ENCODE measurements at regions not wholly inside any gene's neighbourhood (a gene's known extent, or its start where the extent isn't known, plus 50 kb on each side); places are given as distances from the start of the nearest gene placed in this dataset.

DNA sequence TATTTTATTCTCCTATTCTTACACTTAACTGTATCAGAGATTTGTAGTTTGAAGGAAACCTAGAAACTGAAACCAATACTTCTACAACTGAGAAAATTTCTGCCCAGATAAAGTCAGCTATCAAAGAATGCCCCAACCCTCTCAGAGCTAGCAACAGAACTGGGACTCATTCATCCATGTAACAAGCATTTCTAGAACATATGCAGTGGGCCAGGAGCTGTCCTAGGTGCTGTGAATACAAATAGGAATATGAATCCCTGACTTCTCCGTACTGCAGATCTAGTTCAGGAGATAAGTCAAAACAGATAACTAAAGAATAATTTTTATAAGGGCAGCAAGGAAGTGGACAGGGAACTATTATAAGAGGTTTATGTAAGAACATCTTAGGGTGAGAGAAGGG is 654.1 kb upstream of the NOX3 start:
- DNase-seq = no peak

DNA sequence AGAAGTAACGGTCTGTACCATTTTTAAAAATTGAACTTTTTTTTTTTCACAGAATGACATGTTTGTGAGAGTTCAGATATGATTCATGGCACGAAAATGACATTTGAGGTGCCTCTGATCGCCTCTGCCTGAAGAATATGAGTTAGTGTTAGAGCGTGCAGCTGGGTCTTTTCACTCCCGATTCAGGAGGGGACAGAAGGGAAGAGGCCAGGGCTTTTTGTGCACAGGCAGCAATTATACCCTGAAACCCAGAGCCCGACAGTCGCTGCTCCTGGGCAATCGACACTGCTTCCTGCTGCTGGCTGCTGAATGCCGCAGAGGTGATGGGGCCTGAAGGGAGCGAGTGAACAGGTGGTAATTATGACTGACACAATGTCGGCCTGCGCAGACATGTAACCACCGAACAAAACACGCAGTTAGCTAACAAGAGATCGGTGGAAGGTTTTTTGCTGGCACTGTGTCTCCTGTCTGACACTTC is 652.0 kb upstream of the NOX3 start:
- DNase-seq = no peak

- no peak for DNase-seq
Measured at GRCh38 chr6:156102129-156102528, 646.5 kb upstream of the NOX3 start.

DNA sequence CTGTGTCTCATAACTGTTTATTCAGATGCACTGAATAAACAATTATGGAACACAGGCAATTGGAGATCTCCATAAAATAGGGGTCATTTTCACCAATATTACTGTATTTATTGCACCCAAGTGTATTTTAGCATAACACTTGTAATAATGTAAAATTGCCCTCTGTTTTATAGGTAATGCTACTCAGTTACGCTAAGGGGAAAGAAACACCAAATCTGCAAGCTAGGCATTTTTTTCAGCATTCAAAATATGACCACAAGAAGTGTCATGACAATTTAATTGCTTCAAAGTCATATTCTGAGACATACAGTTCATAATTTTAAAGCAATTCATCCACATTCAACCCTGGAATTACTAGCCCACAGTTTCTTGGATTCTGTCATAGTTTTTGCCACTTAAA is 643.2 kb upstream of the NOX3 start:
- DNase-seq = no peak

DNA sequence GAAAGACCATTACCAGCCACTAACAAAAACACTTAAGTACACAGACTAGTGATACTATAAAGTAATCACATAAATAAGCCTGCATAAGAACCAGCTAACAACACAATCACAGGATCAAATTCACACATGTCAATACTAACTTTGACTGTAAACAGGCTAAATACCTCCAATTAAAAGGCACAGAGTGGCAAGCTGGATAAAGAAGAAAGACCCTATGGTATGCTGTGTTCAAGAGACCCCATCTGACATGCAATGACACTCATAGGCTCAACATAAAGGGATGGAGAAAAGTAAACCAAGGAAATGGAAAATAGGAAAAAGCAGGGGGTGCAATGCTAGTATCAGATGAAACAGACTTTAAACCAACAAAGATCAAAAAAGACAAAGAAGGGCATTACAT is 631.8 kb upstream of the NOX3 start:
- no peak for DNase-seq

- DNase-seq = no peak
Measured at GRCh38 chr6:156082012-156082411, 626.4 kb upstream of the NOX3 start.

DNA sequence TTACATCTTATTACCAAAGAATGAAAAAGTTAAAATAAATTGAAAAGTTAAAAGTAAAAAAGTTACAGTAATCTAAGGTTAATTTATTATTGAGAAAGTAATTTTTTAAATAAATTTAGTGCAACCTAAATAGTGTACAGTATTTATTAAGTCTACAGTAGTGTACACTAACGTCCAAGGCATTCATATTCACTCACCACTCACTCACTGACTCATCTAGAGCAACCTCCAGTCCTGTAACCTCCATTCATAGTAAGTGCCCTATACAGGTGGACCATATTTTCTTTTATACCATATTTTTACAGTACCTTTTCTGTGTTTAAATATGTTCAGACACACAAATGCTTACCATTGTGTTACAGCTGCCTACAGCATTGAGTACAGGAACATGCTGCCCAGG is 624.7 kb upstream of the NOX3 start:
- DNase-seq = no peak

GRCh38 chr6:156068881-156069280 is 613.2 kb upstream of the NOX3 start:
- no peak for DNase-seq

DNA sequence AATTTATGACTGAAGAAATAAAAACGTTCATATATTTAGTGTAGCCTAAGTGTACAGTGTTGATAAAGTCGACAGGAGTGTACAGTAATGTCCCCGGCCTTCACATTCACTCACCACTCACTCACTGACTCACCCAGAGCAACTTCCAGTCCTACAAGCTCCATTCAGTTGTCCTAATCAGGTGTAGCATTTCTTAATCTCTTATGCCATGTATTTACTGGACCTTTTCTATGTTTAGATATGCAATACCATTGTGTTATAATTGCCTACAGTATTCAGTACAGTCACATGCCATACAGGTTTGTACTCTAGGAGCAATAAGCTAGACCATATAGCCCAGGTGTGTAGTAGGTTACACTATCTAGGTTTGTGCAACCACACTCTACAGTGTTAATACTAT is 610.2 kb upstream of the NOX3 start:
- no peak for DNase-seq

- DNase-seq = no peak
Measured at GRCh38 chr6:156062091-156062563, 606.5 kb upstream of the NOX3 start.

DNA sequence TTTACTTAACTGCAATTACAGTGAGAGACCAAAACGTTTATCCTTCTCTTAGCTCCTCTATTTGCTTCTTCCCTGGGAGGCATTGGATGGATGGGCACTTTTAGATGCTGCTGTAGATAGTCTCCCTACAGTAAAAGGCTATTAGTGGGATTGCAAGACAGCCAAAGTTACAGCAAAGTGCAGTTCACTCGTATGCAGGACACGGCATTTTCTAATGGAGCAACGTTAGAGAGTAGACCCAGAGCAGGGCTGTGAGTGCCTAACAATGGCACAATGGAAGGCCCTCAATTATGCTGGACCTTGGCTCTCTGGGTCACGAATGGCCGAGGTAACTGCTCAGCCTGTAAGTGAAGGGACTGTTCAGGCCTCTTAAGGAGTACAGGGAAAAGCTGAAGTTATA is 605.8 kb upstream of the NOX3 start:
- no peak for DNase-seq

DNA sequence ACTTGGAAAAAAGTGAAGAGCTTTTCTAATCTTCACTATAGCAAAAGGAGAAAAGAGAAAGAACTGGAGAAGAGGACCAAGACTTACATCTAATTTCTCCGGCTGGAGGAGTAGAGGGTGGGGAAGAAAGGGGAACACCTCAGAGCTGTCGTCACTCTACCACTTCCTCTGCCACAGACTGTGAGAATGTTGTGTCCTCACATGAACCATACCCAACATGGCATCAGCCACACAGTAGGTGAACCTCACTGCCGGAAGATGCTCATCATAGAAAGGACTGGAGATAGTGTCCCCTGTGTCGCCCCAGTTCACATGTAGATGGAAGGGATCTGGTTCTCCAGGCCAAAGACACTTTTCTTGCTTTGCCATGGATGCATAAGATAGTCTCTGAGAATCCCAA is 604.4 kb upstream of the NOX3 start:
- DNase-seq = no peak

- no peak for DNase-seq
Measured at GRCh38 chr6:156058356-156058755, 602.7 kb upstream of the NOX3 start.

DNA sequence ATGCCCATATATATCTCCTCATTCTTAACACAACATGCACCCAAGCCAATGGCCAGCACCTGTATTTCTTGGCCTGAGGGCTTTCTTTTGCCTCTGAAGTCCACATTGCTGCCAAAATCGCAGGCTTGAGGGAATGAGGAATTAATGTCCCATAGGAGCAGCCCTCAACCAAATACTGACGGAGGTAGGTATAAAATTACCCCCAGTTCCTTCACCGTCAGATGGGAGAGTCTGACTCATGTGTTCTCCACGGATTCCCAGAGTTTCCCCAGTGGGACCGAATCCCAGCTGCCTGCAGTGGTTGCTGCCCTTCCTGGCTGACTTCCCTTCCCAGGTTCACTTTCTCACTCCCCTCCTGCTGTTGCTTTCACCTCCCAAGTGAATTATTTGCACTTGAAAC is 602.2 kb upstream of the NOX3 start:
- DNase-seq = no peak

DNA sequence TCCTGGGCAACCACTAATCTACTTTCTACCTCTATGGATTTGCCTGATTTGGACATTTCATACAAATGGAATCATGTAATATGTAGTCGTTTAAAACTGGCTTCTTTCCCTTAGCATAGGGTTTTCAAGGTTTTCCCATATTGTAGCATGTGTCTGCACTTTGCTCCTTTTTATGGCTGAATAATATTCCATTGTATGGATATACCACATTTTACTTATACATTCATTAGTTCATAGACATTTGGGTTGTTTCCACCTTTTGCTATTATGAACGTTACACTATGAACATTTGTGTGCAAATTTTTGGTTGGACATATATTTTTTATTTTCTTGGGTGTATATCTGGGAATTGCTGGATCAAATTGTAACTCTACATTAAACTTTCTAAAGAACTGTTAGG is 600.4 kb upstream of the NOX3 start:
- DNase-seq = no peak

GRCh38 chr6:156053626-156054025 is 598.0 kb upstream of the NOX3 start:
- no peak for DNase-seq

- no peak for DNase-seq
Measured at GRCh38 chr6:156046841-156047449, 591.3 kb upstream of the NOX3 start.

DNA sequence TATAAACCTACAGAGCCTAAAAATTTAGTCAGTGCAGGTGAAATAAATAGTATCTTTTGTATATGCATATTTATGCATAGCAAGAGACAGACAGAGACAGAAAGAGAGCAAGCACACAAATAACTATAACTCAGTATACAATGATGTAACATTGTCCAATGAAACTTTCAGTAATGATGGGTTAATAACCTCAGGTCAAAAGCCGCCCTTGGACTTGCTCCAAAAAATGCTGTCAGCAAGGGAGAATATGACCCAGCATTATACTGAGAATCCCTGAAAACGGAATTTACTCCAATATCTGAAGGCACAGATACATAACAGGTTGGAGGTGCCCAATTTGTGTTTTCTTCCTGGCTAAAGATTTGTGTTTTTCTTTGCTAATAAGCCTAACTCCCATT is 590.6 kb upstream of the NOX3 start:
- no peak for DNase-seq

DNA sequence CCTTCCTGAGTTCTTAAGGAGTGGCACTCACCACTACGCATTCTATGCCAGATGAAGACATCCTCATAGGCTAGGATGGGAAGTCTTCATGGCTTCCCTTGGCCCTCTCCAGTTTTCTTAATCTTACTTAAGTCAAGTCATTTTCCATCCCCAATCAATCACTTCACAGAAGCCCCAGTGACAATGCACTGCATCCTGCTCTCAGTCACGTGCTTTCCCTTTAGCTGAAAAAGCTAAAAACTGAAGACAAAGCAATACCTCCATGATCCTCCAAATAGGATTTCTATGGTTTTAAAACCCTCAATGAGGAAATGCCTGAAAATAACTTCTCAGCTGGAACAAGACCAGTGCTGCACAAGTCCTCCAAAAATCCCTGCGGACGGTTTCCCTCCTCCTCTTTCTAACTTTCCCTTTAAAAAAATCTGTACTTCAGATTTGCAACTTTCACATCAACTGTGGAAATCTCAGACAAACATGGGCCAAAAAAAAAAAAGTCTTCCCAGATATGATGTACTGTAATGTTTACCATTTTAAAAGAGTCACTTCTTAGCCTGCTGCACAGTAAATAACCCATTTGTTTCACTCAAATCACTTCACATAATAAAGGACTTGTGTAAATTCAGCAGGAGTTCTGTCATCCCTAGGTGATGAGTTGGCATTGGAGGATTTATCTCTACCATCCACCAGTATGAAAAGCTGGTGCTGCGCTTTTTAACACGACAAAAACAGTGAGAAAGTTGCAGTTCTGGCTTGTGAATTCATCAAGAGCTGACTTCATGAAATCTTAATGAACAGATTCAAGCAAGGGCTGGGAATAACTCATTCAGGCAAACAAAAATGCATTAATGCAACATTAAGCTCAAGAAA is 590.0 kb upstream of the NOX3 start:
- no peak for DNase-seq

DNA sequence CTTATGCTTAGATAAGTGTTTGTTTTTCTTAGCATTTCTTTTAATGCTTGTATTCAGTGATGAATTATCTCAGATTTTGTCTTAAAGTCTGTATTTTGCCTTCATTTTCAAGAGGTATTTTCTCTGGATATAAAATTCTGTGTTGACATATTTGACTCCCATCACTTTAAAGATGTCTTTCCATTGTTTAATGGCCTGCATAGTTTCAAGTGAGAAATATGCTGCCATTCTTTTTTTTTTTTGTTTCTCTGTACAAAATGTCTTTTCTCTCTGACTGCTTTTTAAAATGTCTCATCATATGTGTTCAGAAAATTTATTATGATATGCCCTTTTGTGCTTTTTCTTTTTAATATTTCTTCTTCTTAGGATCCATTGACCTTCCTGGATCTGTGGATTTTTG is 578.0 kb upstream of the NOX3 start:
- DNase-seq = no peak

DNA sequence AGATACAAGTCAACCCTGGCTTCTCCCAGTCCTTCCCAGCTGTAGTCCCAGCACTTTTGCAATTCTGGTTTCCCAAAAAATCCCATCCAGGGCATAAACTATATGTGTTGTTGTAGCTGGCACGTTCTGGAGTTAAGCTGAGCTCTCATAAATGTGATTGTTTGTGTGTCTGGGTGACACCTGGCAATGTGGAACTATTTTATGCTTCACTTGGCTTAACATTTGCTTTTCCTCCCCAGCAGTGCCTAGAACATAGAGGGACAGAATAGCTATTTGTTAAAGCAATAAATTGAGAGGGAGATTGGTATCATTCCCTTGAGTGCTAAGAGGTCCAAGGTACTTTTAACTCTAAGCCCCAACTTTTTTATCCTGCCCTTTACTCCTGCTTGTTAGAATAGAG is 575.9 kb upstream of the NOX3 start:
- no peak for DNase-seq

DNA sequence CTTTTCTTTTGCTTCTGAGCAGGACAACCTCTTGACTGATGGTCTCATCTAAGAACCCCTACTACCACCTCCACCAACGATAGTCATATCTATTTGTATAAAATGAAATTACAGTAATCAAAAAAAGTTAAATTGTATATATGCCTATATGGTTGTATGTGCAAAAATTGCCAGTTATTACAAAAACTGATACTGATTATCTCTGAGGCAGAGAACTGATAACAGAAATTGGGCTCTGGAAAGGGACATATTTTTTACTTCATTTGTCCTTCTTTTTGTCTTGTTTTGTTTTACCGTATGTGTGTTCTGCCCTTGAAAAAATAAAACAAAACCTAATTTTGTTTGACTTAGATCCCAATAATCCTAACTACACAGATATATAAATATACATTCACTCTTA is 574.4 kb upstream of the NOX3 start:
- DNase-seq = no peak

DNA sequence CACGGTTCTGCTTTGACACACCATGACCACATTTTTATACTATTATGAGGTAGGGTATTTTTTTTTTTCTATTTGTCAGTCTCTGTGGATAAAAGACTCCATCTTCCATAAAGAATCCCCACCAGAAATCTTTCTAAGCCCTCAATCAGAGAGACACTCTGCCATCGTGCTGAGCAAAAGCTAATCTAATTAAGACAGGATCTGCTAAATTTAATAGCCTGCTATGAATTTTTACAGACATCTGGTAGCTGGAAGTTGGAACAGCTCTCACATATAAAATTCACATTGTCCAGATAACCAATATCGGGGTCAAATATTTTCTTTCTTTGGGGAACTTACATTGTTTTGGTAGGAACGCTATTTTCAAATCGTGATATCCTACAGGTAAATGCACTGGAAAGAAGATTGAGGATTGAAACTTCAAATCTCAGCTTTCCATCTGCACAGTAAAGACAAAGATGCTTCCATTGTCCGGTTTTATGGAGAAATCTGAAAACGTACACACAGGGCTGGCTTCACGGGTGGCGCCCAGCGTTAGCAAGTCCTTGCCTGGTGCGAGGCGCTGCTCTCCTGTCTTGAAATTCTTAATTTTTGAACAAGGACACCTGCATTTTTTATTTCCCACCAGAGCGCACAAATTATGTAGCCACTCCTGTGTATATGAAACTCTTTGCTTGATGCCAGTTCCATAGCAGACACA is 573.8 kb upstream of the NOX3 start:
- DNase-seq = no peak

All from HCEC 1CT (cell line).